HL-60 (cell line): ENCODE measurements at regions not wholly inside any gene's neighbourhood (a gene's known extent, or its start where the extent isn't known, plus 50 kb on each side); places are given as distances from the start of the nearest gene placed in this dataset.
"Not testable (repeated sequence)": the region's sequence is repeated elsewhere in the genome, so short reads cannot be mapped to it uniquely, and the experiment has no call there.

Source experiments
- DNase-seq, 2 experiments: peaks; one replicate each; pipeline ENCODE4 v3.0.0-alpha.2; 2010 to 2020; ENCODE audit warnings: low read depth in 1 of 2, low spot score in 1 of 2
- H3K27ac ChIP-seq: fragments of 250-450 bp; sonication (Bioruptor Pico); replicated peaks from 2 replicates; pipeline ENCODE4 v1.5.1; 2020; ENCODE audit warnings: mild to moderate bottlenecking, moderate library complexity
- H3K27me3 ChIP-seq: fragments of 250-450 bp; sonication (Bioruptor Pico); 2 replicates; pipeline ENCODE4 v1.5.1; 2021; ENCODE audit warnings: mild to moderate bottlenecking, moderate library complexity; ENCODE audit not compliant: insufficient read depth, poor library complexity, severe bottlenecking
- H3K4me3 ChIP-seq: replicated peaks from 2 replicates; pipeline ENCODE4 v1.5.1; 2011; ENCODE audit warnings: mild to moderate bottlenecking, control low read depth, low read length; ENCODE audit not compliant: insufficient read depth
- GABPA ChIP-seq: IDR thresholded peaks from 2 replicates; pipeline ENCODE4 v1.6.1; 2012; ENCODE audit warnings: low read depth
- POLR2AphosphoS5 ChIP-seq: IDR thresholded peaks from 2 replicates; pipeline ENCODE4 v1.6.1; 2012; ENCODE audit warnings: low read depth
- SPI1 ChIP-seq: IDR thresholded peaks from 2 replicates; pipeline ENCODE4 v1.6.1; 2012; ENCODE audit warnings: low read depth, mild to moderate bottlenecking, borderline replicate concordance
- TF ChIP-seq, protein P1 (sequence below): IDR thresholded peaks from 2 replicates; pipeline ENCODE4 v1.6.1; 2012; ENCODE audit warnings: low read depth; ENCODE audit not compliant: insufficient replicate concordance
- TF ChIP-seq, protein P2 (sequence below): IDR thresholded peaks from one replicate; pipeline ENCODE4 v1.5.1; 2011; ENCODE audit warnings: low read length, control low read depth, inconsistent platforms; ENCODE audit not compliant: insufficient read depth

DNA sequence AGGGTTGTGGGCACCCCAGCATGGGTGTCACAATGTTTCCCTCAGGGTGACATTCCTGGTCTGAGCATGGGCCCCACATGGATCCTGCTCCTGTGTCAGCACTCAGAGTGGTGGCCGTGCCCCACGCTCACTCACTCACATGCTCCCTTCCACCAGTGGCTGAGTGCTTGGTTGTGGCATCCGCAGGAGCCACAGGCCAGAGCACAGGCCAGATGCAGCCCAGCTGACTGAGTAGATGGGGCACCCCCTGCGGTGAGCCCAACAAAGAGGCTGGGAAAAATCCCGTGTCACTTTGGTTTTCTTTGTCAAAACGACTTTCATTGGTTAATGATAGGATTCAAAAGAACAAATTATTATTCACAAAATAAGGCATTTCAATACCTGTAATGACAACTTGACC is 204.6 kb upstream of the ANXA10 start:
- no peak for DNase-seq
- TF ChIP-seq, protein P1, sequence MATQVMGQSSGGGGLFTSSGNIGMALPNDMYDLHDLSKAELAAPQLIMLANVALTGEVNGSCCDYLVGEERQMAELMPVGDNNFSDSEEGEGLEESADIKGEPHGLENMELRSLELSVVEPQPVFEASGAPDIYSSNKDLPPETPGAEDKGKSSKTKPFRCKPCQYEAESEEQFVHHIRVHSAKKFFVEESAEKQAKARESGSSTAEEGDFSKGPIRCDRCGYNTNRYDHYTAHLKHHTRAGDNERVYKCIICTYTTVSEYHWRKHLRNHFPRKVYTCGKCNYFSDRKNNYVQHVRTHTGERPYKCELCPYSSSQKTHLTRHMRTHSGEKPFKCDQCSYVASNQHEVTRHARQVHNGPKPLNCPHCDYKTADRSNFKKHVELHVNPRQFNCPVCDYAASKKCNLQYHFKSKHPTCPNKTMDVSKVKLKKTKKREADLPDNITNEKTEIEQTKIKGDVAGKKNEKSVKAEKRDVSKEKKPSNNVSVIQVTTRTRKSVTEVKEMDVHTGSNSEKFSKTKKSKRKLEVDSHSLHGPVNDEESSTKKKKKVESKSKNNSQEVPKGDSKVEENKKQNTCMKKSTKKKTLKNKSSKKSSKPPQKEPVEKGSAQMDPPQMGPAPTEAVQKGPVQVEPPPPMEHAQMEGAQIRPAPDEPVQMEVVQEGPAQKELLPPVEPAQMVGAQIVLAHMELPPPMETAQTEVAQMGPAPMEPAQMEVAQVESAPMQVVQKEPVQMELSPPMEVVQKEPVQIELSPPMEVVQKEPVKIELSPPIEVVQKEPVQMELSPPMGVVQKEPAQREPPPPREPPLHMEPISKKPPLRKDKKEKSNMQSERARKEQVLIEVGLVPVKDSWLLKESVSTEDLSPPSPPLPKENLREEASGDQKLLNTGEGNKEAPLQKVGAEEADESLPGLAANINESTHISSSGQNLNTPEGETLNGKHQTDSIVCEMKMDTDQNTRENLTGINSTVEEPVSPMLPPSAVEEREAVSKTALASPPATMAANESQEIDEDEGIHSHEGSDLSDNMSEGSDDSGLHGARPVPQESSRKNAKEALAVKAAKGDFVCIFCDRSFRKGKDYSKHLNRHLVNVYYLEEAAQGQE, result no peak
- TF ChIP-seq, protein P2, sequence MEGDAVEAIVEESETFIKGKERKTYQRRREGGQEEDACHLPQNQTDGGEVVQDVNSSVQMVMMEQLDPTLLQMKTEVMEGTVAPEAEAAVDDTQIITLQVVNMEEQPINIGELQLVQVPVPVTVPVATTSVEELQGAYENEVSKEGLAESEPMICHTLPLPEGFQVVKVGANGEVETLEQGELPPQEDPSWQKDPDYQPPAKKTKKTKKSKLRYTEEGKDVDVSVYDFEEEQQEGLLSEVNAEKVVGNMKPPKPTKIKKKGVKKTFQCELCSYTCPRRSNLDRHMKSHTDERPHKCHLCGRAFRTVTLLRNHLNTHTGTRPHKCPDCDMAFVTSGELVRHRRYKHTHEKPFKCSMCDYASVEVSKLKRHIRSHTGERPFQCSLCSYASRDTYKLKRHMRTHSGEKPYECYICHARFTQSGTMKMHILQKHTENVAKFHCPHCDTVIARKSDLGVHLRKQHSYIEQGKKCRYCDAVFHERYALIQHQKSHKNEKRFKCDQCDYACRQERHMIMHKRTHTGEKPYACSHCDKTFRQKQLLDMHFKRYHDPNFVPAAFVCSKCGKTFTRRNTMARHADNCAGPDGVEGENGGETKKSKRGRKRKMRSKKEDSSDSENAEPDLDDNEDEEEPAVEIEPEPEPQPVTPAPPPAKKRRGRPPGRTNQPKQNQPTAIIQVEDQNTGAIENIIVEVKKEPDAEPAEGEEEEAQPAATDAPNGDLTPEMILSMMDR, result no peak
- no peak for TF ChIP-seq SPI1
- no peak for TF ChIP-seq GABPA
- no peak for TF ChIP-seq POLR2AphosphoS5
- Histone ChIP-seq H3K27me3 (no peaks in the 10 kb centered on the region), H3K27ac (no peak overlapping the region), H3K4me3 (no peak overlapping the region)

DNA sequence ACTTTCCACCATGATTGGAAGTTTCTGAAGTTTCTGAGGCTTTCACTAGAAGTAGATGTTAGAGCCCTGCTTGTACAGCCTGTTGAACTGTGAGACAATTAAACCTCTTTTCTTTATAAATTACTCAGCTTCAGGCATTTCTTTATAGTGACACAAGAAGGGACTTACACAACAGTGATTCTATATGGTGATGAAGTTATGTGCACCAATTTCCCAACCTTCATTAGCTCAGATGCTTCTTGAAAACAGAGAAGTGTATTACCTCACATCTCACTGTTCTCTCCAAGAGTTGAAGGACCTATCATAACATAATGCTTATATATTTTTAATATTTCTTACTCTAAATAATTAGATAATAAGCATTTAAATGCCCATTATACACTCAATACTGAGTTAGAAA is 202.1 kb upstream of the ANXA10 start:
- no peaks in the 10 kb centered on the region for H3K27me3 ChIP-seq
- TF ChIP-seq POLR2AphosphoS5 (no peak), GABPA (no peak), SPI1 (no peak)
- TF ChIP-seq, protein P1, result no peak
- TF ChIP-seq, protein P2, result no peak
- DNase-seq, result no peak
- H3K27ac ChIP-seq, result no peak overlapping the region
- no peak overlapping the region for H3K4me3 ChIP-seq

DNA sequence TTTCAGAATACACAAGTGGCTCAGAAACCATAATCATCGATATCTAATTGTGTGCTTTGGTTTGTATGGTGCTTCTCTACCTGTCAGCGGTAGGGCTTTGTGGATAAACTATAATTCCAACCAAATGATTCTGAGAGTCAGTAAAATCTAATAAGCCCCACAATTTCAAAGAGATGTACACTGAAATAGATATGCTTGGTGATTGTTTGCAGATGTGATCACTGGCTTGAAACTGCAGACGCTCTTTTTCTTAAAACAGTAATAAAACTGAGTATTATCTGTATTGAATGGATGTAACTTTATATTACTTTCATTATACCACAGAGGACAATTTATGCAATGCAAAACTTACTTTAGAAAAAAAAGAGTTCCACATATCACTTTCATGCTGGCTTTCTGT is 198.8 kb upstream of the ANXA10 start:
- Histone ChIP-seq H3K27ac (no peak overlapping the region), H3K27me3 (no peaks in the 10 kb centered on the region), H3K4me3 (no peak overlapping the region)
- TF ChIP-seq, protein P1, result no peak
- TF ChIP-seq SPI1 (no peak), POLR2AphosphoS5 (no peak)
- no peak for DNase-seq

DNA sequence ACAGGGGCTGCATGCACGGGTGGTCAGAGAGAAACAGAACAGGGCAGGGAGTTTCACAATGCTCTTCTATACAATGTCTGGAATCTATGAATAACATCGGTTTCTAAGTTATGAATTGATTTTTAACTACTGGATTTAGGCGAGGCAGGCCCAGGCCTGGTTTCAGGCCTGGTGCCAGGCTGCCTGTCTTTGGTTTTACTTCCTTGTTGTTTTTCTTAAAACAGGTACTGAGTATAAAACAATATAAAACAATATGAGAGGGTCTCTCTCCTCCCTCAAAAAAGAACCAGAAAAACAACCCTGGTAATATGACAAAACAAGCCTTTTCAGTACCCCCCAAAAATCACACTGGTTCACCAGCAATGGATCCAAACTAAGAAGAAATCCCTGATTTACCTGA is 196.1 kb upstream of the ANXA10 start:
- H3K4me3 ChIP-seq, DNase-seq, H3K27me3 ChIP-seq, H3K27ac ChIP-seq: not testable (repeated sequence)
